HepG2 (cell line): ENCODE measurements at regions not wholly inside any gene's neighbourhood (a gene's known extent, or its start where the extent isn't known, plus 50 kb on each side); places are given as distances from the start of the nearest gene placed in this dataset.

Experiments
- ATAC-seq: fragments of 200-7000 bp; cut with Tn5 transposase; 3 replicates; pipeline ENCODE4 v1.9.1; 2020; ENCODE audit warnings: mild to moderate bottlenecking, moderate library complexity
- BruUV-seq: library from RNA; stranded (reverse); fragments of 400-500 nt; replicated peaks from 2 replicates; lab custom pipeline; 2021; lab: Mats Ljungman, UMichigan
- CTCF ChIA-PET: fragments of 300-600 bp; formaldehyde crosslinking; extraction: SDS; loops from one replicate; lab custom pipeline; 2021; ENCODE audit warnings: low total read pairs, inconsistent platforms, low intra/inter-chr PET ratio; lab: Yijun Ruan, JAX
- POLR2A ChIA-PET: fragments of 350-600 bp; sonication (Branson Sonifier 250); formaldehyde crosslinking; loops from one replicate; lab custom pipeline; 2020; ENCODE audit warnings: antibody characterized with exemption, inconsistent platforms; lab: Yijun Ruan, JAX
- DNase-seq: peaks from one replicate; pipeline ENCODE4 v3.0.0-alpha.2; 2015; ENCODE audit warnings: low spot score
- FAIRE-seq: peaks from 3 replicates; lab custom pipeline; 2011; peaks lifted over from hg19 to GRCh38; lab: Jason Lieb, UNC
- H2AFZ ChIP-seq: one replicate; pipeline ENCODE4 v1.6.1; 2011; ENCODE audit warnings: low read length, inconsistent platforms
- H3K27ac ChIP-seq: fragments of 300-600 bp; 3 replicates; pipeline ENCODE4 v1.8.0; 2011; ENCODE audit warnings: mixed run types, mild to moderate bottlenecking, mixed read lengths, low read length, inconsistent platforms; ENCODE audit not compliant: insufficient read depth; ENCODE audit errors: extremely low read length
- H3K27me3 ChIP-seq, 2 experiments: fragments of 200-600 bp in 1 of 2; 2 replicates in 1 of 2; 3 replicates in 1 of 2; pipeline versions ENCODE4 v1.6.0 to v1.8.0; 2011; ENCODE audit warnings: low read length in 2 of 2, mild to moderate bottlenecking in 2 of 2, moderate library complexity in 2 of 2, inconsistent platforms in 1 of 2; ENCODE audit not compliant: insufficient read depth in 2 of 2, control insufficient read depth in 1 of 2
- H3K36me3 ChIP-seq, 2 experiments: fragments of 200-600 bp in 1 of 2; replicated peaks in 1 of 2; 2 replicates in 1 of 2; 3 replicates in 1 of 2; pipeline versions ENCODE4 v1.5.1 to v1.8.0; 2011; ENCODE audit warnings: low read length in 2 of 2, inconsistent platforms in 1 of 2; ENCODE audit not compliant: insufficient read depth in 2 of 2, control insufficient read depth in 1 of 2
- H3K4me1 ChIP-seq: 2 replicates; pipeline ENCODE4 v1.5.1; 2012; ENCODE audit warnings: low read length, inconsistent platforms; ENCODE audit not compliant: insufficient read depth
- H3K4me2 ChIP-seq: 2 replicates; pipeline ENCODE4 v1.6.0; 2011; ENCODE audit warnings: low read depth, low read length, inconsistent platforms
- H3K4me3 ChIP-seq, 3 experiments: fragments of 200-600 bp in 1 of 3; sonication (generic), shearing (Covaris generic) in 1 of 3; replicated peaks in 1 of 3; 2 replicates each; pipeline ENCODE4 v1.5.1; 2011 to 2016; ENCODE audit warnings: low read length in 3 of 3, inconsistent platforms in 2 of 3, low read depth in 2 of 3, mild to moderate bottlenecking in 2 of 3, control low read depth in 1 of 3, mixed read lengths in 1 of 3; ENCODE audit not compliant: insufficient read depth in 1 of 3
- H3K79me2 ChIP-seq: one replicate; pipeline ENCODE4 v1.6.1; 2011; ENCODE audit warnings: low read length, inconsistent platforms; ENCODE audit not compliant: insufficient read depth
- H3K9ac ChIP-seq: 2 replicates; pipeline ENCODE4 v1.6.0; 2011; ENCODE audit warnings: mild to moderate bottlenecking, low read depth, low read length, inconsistent platforms; ENCODE audit not compliant: insufficient read depth
- H3K9me3 ChIP-seq: 2 replicates; pipeline ENCODE4 v1.5.1; 2012; ENCODE audit warnings: mild to moderate bottlenecking, low read length
- H4K20me1 ChIP-seq: 2 replicates; pipeline ENCODE4 v1.6.0; 2011; ENCODE audit warnings: inconsistent platforms, mild to moderate bottlenecking, low read length, moderate library complexity; ENCODE audit not compliant: insufficient read depth
- ASH2L ChIP-seq: fragments of 300-600, 200-600 bp; sonication (generic); IDR thresholded peaks from 2 replicates; pipeline ENCODE4 v1.7.0; 2017; ENCODE audit warnings: low read depth, mild to moderate bottlenecking, moderate library complexity, mixed read lengths, low read length; ENCODE audit not compliant: insufficient read length
- FOXC1 ChIP-seq: sonication (generic); formaldehyde crosslinking; IDR thresholded peaks from 2 replicates; pipeline ENCODE4 v1.8.0; 2022; ENCODE audit warnings: mild to moderate bottlenecking, missing genetic modification reagents, borderline replicate concordance
- ISX ChIP-seq: sonication (generic); formaldehyde crosslinking; conservative IDR thresholded peaks from 2 replicates; pipeline ENCODE4 v1.5.0; 2020; ENCODE audit warnings: missing genetic modification reagents
- PLSCR1 ChIP-seq: sonication (generic); formaldehyde crosslinking; IDR thresholded peaks from 2 replicates; pipeline ENCODE4 v1.5.0; 2020; ENCODE audit warnings: missing genetic modification reagents, mild to moderate bottlenecking, borderline replicate concordance
- YEATS4 ChIP-seq: sonication (generic); formaldehyde crosslinking; IDR thresholded peaks from 2 replicates; pipeline ENCODE4 v1.4.0; 2020; ENCODE audit warnings: missing genetic modification reagents, borderline replicate concordance
- ZBTB4 ChIP-seq: sonication (generic); formaldehyde crosslinking; IDR thresholded peaks from 2 replicates; pipeline ENCODE4 v1.4.0; 2020; ENCODE audit warnings: missing genetic modification reagents, mild to moderate bottlenecking, borderline replicate concordance
- ZFX ChIP-seq: sonication (generic); formaldehyde crosslinking; IDR thresholded peaks from 2 replicates; pipeline ENCODE4 v1.4.0; 2020; ENCODE audit warnings: mild to moderate bottlenecking, low read depth, missing genetic modification reagents, moderate library complexity
- ZNF460 ChIP-seq: sonication (generic); formaldehyde crosslinking; IDR thresholded peaks from 2 replicates; pipeline ENCODE4 v1.5.1; 2020; ENCODE audit warnings: missing genetic modification reagents, mild to moderate bottlenecking, borderline replicate concordance
- ZNF556 ChIP-seq: sonication (generic); formaldehyde crosslinking; IDR thresholded peaks from 2 replicates; pipeline ENCODE4 v1.4.0; 2020; ENCODE audit warnings: mild to moderate bottlenecking, missing genetic modification reagents, borderline replicate concordance
- WGBS: methylation state at CpG from one replicate; pipeline ENCODE4 v1.1.6; 2017; ENCODE audit warnings: low lambda C conversion rate; 5-methylcytosine and 5-hydroxymethylcytosine counted together
- in situ Hi-C: cut with HindIII; loops from 2 replicates; pipeline ENCODE4 v1.10.0; 2017; ENCODE audit warnings: low pct_unique_long_range_greater_than_20kb; ENCODE audit not compliant: extremely low pct_ligation_motif_present
- intact Hi-C: fragments of 100-400 bp; cut with micrococcal nuclease; formaldehyde crosslinking; loops from one replicate; pipeline ENCODE4 v1.10.0; 2022; ENCODE audit not compliant: unreplicated experiment
- TF ChIP-seq, protein P1 (sequence below): sonication (generic); formaldehyde crosslinking; IDR thresholded peaks from 2 replicates; pipeline ENCODE4 v1.4.0; 2020; ENCODE audit warnings: missing genetic modification reagents

- intact Hi-C loops (no loop called here), in situ Hi-C loops (no loop called here)
- no peak overlapping the region for H3K27ac ChIP-seq
- H2AFZ ChIP-seq: no peak overlapping the region
- BruUV-seq: no TSS peak
- H3K4me3 ChIP-seq: no peak overlapping the region
- H3K4me1 ChIP-seq: no peaks in the 10 kb centered on the region
- no peaks in the 10 kb centered on the region for H3K79me2 ChIP-seq
- no peak for ATAC-seq
- no peaks in the 10 kb centered on the region for H4K20me1 ChIP-seq
- DNase-seq: no peak
- TF ChIP-seq ISX (CRISPR knock-in tag): no peak
- no peak for TF ChIP-seq ZFX (CRISPR knock-in tag)
- no peak overlapping the region for H3K4me2 ChIP-seq
- peaks cover 96% of the 10 kb centered on the region for H3K9me3 ChIP-seq
- POLR2A ChIA-PET: no interaction called here
- no peak overlapping the region for H3K9ac ChIP-seq
- no peaks in the 10 kb centered on the region for H3K27me3 ChIP-seq
- CTCF ChIA-PET: no interaction called here
- no peaks in the 10 kb centered on the region for H3K36me3 ChIP-seq
- FAIRE-seq: no peak
- 30% methylated on average over 2 of the region's 3 CpGs for WGBS
Measured at GRCh38 chr4:14434916-14435315, 567.4 kb upstream of the CPEB2 start.

DNA sequence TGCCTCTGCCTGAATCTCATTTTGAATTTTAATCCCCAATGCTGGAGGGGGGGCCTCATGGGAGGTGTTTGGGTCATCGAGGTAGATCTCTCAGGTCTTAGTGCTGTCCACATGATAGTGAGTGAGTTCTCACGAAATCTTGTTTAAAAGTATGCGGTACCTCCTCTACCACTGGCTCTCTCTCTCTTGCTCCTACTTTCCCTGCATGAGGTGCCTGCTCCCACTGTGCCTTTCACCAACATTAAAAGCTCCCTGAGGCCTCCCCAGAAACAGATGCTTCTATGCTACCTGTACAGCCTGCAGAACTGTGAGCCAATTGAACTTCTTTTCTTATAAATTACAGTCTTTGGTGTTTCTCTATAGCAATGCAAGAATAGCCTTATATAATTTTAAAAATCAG, 560.7 kb upstream of the CPEB2 start:
- Histone ChIP-seq H3K9me3 (peaks cover 97% of the 10 kb centered on the region), H3K4me1 (no peaks in the 10 kb centered on the region), H4K20me1 (no peaks in the 10 kb centered on the region), H2AFZ (no peak overlapping the region), H3K4me3 (no peak overlapping the region), H3K4me2 (no peak overlapping the region), H3K27me3 (no peaks in the 10 kb centered on the region), H3K79me2 (no peaks in the 10 kb centered on the region), H3K9ac (no peak overlapping the region), H3K27ac (no peak overlapping the region), H3K36me3 (no peaks in the 10 kb centered on the region)
- ChIA-PET POLR2A (no interaction called here), CTCF (no interaction called here)
- TF ChIP-seq ZBTB4 (CRISPR knock-in tag): no peak
- no peak for TF ChIP-seq ZNF556 (CRISPR knock-in tag)
- no peak for TF ChIP-seq ASH2L
- no peak for TF ChIP-seq YEATS4
- no peak for TF ChIP-seq PLSCR1 (CRISPR knock-in tag)
- no peak for TF ChIP-seq FOXC1
- TF ChIP-seq, protein P1, sequence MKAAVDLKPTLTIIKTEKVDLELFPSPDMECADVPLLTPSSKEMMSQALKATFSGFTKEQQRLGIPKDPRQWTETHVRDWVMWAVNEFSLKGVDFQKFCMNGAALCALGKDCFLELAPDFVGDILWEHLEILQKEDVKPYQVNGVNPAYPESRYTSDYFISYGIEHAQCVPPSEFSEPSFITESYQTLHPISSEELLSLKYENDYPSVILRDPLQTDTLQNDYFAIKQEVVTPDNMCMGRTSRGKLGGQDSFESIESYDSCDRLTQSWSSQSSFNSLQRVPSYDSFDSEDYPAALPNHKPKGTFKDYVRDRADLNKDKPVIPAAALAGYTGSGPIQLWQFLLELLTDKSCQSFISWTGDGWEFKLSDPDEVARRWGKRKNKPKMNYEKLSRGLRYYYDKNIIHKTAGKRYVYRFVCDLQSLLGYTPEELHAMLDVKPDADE (CRISPR knock-in tag): no peak
- no peak for TF ChIP-seq ZNF460
- intact Hi-C loops: no loop called here
- BruUV-seq: no TSS peak
- WGBS: 33% methylated on average over 3 of the region's 3 CpGs
- in situ Hi-C loops: no loop called here
- no peak for ATAC-seq
- DNase-seq: no peak
- FAIRE-seq: no peak
